ENCODE measurements at regions not wholly inside any gene's neighbourhood (a gene's known extent, or its start where the extent isn't known, plus 50 kb on each side); places are given as distances from the start of the nearest gene placed in this dataset.

- TF ChIP-seq CTCF (conservative IDR thresholded peaks at IDR 0.05) (no peak), ZFX (IDR thresholded peaks at IDR 0.05) (no peak)
- H3K27ac ChIP-seq = no peak overlapping the region
Observed at GRCh38 chr16:60712144-60712543, 1324.1 kb downstream of the CDH8 start.

- TF ChIP-seq CTCF (conservative IDR thresholded peaks at IDR 0.05) (no peak), ZFX (IDR thresholded peaks at IDR 0.05) (no peak)
- H3K27ac ChIP-seq = no peak overlapping the region
Observed at GRCh38 chr16:60704726-60705125, 1331.5 kb downstream of the CDH8 start.

- H3K27ac ChIP-seq = no peak overlapping the region
- TF ChIP-seq CTCF (conservative IDR thresholded peaks at IDR 0.05) (no peak), ZFX (IDR thresholded peaks at IDR 0.05) (no peak)
Observed at GRCh38 chr16:60703096-60703495, 1333.1 kb downstream of the CDH8 start.

GRCh38 chr16:60686824-60687223, 1349.4 kb downstream of the CDH8 start:
- H3K27ac ChIP-seq = no peak overlapping the region
- TF ChIP-seq ZFX (IDR thresholded peaks at IDR 0.05) = no peak
- peak; percentile 32 for TF ChIP-seq CTCF (conservative IDR thresholded peaks at IDR 0.05)

GRCh38 chr16:60684002-60684401, 1352.2 kb downstream of the CDH8 start:
- TF ChIP-seq CTCF (conservative IDR thresholded peaks at IDR 0.05) (no peak), ZFX (IDR thresholded peaks at IDR 0.05) (no peak)
- H3K27ac ChIP-seq = no peak overlapping the region

- H3K27ac ChIP-seq = no peak overlapping the region
- TF ChIP-seq CTCF (conservative IDR thresholded peaks at IDR 0.05) (no peak), ZFX (IDR thresholded peaks at IDR 0.05) (no peak)
Observed at GRCh38 chr16:60682219-60682618, 1354.0 kb downstream of the CDH8 start.

GRCh38 chr16:60681043-60681442, 1355.2 kb downstream of the CDH8 start:
- H3K27ac ChIP-seq = no peak overlapping the region
- TF ChIP-seq CTCF (conservative IDR thresholded peaks at IDR 0.05) = no peak
- TF ChIP-seq ZFX (IDR thresholded peaks at IDR 0.05) = no peak
